ENCODE measurements at regions not wholly inside any gene's neighbourhood (a gene's known extent, or its start where the extent isn't known, plus 50 kb on each side); places are given as distances from the start of the nearest gene placed in this dataset.

DNA sequence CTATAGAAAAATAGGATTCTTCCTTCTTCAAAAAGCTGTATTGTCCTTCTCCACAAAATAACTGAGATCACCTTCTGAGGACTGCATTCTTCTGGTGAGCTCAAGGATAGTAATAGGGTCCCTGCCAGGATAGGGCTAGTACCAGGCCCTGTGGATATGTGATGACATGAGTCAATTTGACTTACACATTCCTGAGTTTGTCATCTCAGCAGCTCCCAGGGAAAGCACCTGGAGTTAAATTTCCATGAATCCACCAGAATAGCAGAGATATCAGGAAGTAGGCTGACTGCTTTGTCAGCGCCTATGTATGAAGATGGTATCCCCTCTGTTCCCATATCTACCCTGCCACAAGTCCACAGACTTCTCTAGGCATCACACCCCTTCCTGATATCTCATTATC, 225.8 kb downstream of the PMP22 start:
- TF ChIP-seq, protein P1, sequence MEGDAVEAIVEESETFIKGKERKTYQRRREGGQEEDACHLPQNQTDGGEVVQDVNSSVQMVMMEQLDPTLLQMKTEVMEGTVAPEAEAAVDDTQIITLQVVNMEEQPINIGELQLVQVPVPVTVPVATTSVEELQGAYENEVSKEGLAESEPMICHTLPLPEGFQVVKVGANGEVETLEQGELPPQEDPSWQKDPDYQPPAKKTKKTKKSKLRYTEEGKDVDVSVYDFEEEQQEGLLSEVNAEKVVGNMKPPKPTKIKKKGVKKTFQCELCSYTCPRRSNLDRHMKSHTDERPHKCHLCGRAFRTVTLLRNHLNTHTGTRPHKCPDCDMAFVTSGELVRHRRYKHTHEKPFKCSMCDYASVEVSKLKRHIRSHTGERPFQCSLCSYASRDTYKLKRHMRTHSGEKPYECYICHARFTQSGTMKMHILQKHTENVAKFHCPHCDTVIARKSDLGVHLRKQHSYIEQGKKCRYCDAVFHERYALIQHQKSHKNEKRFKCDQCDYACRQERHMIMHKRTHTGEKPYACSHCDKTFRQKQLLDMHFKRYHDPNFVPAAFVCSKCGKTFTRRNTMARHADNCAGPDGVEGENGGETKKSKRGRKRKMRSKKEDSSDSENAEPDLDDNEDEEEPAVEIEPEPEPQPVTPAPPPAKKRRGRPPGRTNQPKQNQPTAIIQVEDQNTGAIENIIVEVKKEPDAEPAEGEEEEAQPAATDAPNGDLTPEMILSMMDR (IDR thresholded peaks at IDR 0.05; ENCODE audit: low read length): no peak
- TF ChIP-seq EZH2 (IDR thresholded peaks at IDR 0.05; ENCODE audit: borderline replicate concordance, low read length): no peak
